GM23338 (cell line): ENCODE measurements at regions not wholly inside any gene's neighbourhood (a gene's known extent, or its start where the extent isn't known, plus 50 kb on each side); places are given as distances from the start of the nearest gene placed in this dataset.

Experiments
- CREB1 ChIP-seq: fragments of 250-450 bp; sonication (Bioruptor Pico); IDR thresholded peaks from 2 replicates; pipeline ENCODE4 v1.5.0; 2020; ENCODE audit warnings: low read depth, mild to moderate bottlenecking, moderate library complexity
- ETS1 ChIP-seq: IDR thresholded peaks from 2 replicates; pipeline ENCODE4 v1.6.1; 2016; ENCODE audit warnings: antibody characterized with exemption
- EZH2 ChIP-seq: fragments of 200-600 bp; sonication (generic); IDR thresholded peaks from one replicate; pipeline ENCODE4 v1.8.0; 2017; ENCODE audit warnings: antibody characterized with exemption, mild to moderate bottlenecking, low read depth; ENCODE audit not compliant: unreplicated experiment
- EZH2phosphoT487 ChIP-seq: fragments of 200-600 bp; sonication (generic); IDR thresholded peaks from one replicate; pipeline ENCODE4 v1.8.1; 2018; ENCODE audit warnings: antibody characterized with exemption; ENCODE audit not compliant: unreplicated experiment
- JUNB ChIP-seq: IDR thresholded peaks from one replicate; pipeline ENCODE4 v1.6.1; 2016; ENCODE audit warnings: antibody characterized with exemption; ENCODE audit not compliant: unreplicated experiment
- NANOG ChIP-seq: IDR thresholded peaks from 2 replicates; pipeline ENCODE4 v1.6.1; 2016; ENCODE audit warnings: antibody characterized with exemption, borderline replicate concordance
- POLR2AphosphoS5 ChIP-seq: IDR thresholded peaks from 2 replicates; pipeline ENCODE4 v1.6.1; 2016; ENCODE audit warnings: antibody characterized with exemption, low read depth
- STAT1 ChIP-seq: IDR thresholded peaks from one replicate; pipeline ENCODE4 v1.6.1; 2016; ENCODE audit warnings: antibody characterized with exemption; ENCODE audit not compliant: unreplicated experiment
- ZNF114 ChIP-seq: fragments of 250-450 bp; sonication (Bioruptor Pico); IDR thresholded peaks from 2 replicates; pipeline ENCODE4 v1.5.0; 2020; ENCODE audit warnings: mild to moderate bottlenecking, moderate library complexity
- ZNF331 ChIP-seq: fragments of 250-450 bp; sonication (Bioruptor Pico); IDR thresholded peaks from 2 replicates; pipeline ENCODE4 v1.5.0; 2020; ENCODE audit warnings: low read depth, mild to moderate bottlenecking, moderate library complexity
- TF ChIP-seq, protein P1 (sequence below), 2 experiments: fragments of 200-600 bp in 1 of 2; sonication (generic) in 1 of 2; conservative IDR thresholded peaks; 2 replicates each; pipeline versions ENCODE4 v1.5.1 to v1.6.1; 2016 to 2017; ENCODE audit warnings: antibody characterized with exemption in 2 of 2, low read depth in 2 of 2, mild to moderate bottlenecking in 2 of 2, moderate library complexity in 1 of 2
- TF ChIP-seq, protein P2 (sequence below): IDR thresholded peaks from one replicate; pipeline ENCODE4 v1.6.1; 2018; ENCODE audit warnings: antibody characterized with exemption; ENCODE audit not compliant: unreplicated experiment

GRCh38 chr21:20527731-20528460, 470.3 kb upstream of the NCAM2 start:
- TF ChIP-seq, protein P1, sequence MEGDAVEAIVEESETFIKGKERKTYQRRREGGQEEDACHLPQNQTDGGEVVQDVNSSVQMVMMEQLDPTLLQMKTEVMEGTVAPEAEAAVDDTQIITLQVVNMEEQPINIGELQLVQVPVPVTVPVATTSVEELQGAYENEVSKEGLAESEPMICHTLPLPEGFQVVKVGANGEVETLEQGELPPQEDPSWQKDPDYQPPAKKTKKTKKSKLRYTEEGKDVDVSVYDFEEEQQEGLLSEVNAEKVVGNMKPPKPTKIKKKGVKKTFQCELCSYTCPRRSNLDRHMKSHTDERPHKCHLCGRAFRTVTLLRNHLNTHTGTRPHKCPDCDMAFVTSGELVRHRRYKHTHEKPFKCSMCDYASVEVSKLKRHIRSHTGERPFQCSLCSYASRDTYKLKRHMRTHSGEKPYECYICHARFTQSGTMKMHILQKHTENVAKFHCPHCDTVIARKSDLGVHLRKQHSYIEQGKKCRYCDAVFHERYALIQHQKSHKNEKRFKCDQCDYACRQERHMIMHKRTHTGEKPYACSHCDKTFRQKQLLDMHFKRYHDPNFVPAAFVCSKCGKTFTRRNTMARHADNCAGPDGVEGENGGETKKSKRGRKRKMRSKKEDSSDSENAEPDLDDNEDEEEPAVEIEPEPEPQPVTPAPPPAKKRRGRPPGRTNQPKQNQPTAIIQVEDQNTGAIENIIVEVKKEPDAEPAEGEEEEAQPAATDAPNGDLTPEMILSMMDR (conservative IDR thresholded peaks at IDR 0.05; ENCODE audit: low read depth in 2 of 2): no peak
- TF ChIP-seq POLR2AphosphoS5 (no peak), CREB1 (CRISPR knock-in tag) (no peak), EZH2 (no peak), EZH2phosphoT487 (no peak), NANOG (no peak), ZNF331 (CRISPR knock-in tag) (no peak), ETS1 (no peak), JUNB (no peak), STAT1 (no peak), ZNF114 (CRISPR knock-in tag) (no peak)
- TF ChIP-seq, protein P2, sequence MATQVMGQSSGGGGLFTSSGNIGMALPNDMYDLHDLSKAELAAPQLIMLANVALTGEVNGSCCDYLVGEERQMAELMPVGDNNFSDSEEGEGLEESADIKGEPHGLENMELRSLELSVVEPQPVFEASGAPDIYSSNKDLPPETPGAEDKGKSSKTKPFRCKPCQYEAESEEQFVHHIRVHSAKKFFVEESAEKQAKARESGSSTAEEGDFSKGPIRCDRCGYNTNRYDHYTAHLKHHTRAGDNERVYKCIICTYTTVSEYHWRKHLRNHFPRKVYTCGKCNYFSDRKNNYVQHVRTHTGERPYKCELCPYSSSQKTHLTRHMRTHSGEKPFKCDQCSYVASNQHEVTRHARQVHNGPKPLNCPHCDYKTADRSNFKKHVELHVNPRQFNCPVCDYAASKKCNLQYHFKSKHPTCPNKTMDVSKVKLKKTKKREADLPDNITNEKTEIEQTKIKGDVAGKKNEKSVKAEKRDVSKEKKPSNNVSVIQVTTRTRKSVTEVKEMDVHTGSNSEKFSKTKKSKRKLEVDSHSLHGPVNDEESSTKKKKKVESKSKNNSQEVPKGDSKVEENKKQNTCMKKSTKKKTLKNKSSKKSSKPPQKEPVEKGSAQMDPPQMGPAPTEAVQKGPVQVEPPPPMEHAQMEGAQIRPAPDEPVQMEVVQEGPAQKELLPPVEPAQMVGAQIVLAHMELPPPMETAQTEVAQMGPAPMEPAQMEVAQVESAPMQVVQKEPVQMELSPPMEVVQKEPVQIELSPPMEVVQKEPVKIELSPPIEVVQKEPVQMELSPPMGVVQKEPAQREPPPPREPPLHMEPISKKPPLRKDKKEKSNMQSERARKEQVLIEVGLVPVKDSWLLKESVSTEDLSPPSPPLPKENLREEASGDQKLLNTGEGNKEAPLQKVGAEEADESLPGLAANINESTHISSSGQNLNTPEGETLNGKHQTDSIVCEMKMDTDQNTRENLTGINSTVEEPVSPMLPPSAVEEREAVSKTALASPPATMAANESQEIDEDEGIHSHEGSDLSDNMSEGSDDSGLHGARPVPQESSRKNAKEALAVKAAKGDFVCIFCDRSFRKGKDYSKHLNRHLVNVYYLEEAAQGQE: no peak
